K562 (cell line): ENCODE measurements at regions not wholly inside any gene's neighbourhood (a gene's known extent, or its start where the extent isn't known, plus 50 kb on each side); places are given as distances from the start of the nearest gene placed in this dataset.

Experiments
- ATAC-seq: fragments of 200-7000 bp; cut with Tn5 transposase; 3 replicates; pipeline ENCODE4 v1.9.1; 2020; ENCODE audit warnings: moderate library complexity
- BruUV-seq: library from RNA; stranded (reverse); fragments of 400-500 nt; replicated peaks from 2 replicates; lab custom pipeline; 2021; lab: Mats Ljungman, UMichigan
- CTCF ChIA-PET: fragments of 300-600 bp; formaldehyde crosslinking; extraction: SDS; loops from one replicate; lab custom pipeline; 2021; ENCODE audit warnings: low intra/inter-chr PET ratio; lab: Yijun Ruan, JAX
- POLR2A ChIA-PET: fragments of 300-600, 350-650 bp; sonication (Branson Sonifier 250); formaldehyde crosslinking; extraction: SDS; loops from one replicate; lab custom pipeline; 2021; ENCODE audit warnings: antibody characterized with exemption, inconsistent platforms; lab: Yijun Ruan, JAX
- DNase-seq, 4 experiments: peaks; one replicate each; pipeline versions ENCODE4 v3.0.0 to v3.0.0-alpha.2; 2011 to 2018; ENCODE audit warnings: low spot score in 3 of 4, mixed read lengths in 3 of 4; ENCODE audit errors: extremely low read depth in 1 of 4
- FAIRE-seq: peaks from 2 replicates; lab custom pipeline; 2011; peaks lifted over from hg19 to GRCh38; lab: Jason Lieb, UNC
- H2AFZ ChIP-seq: 2 replicates; pipeline ENCODE4 v1.6.0; 2011; ENCODE audit warnings: low read depth, low read length, control low read depth, inconsistent platforms
- H3K27ac ChIP-seq: fragments of 200-600 bp; 3 replicates; pipeline ENCODE4 v1.8.0; 2011; ENCODE audit warnings: low read depth, mild to moderate bottlenecking, control low read depth, inconsistent platforms, low read length, moderate library complexity, mixed read lengths; ENCODE audit errors: extremely low read depth
- H3K27me3 ChIP-seq, 2 experiments: fragments of 300-600 bp in 1 of 2; 2 replicates in 1 of 2; 3 replicates in 1 of 2; pipeline versions ENCODE4 v1.6.0 to v1.8.0; 2011; ENCODE audit warnings: inconsistent platforms in 2 of 2, low read length in 2 of 2, mild to moderate bottlenecking in 1 of 2, mixed read lengths in 1 of 2, moderate library complexity in 1 of 2; ENCODE audit not compliant: control insufficient read depth in 2 of 2, insufficient read depth in 2 of 2
- H3K36me3 ChIP-seq: fragments of 300-600 bp; 3 replicates; pipeline ENCODE4 v1.8.0; 2011; ENCODE audit warnings: mild to moderate bottlenecking, low read length, inconsistent platforms; ENCODE audit not compliant: control insufficient read depth, insufficient read depth
- H3K4me1 ChIP-seq, 2 experiments: fragments of 200-600 bp in 1 of 2; replicated peaks in 1 of 2; 2 replicates in 1 of 2; 3 replicates in 1 of 2; pipeline versions ENCODE4 v1.5.1 to v1.8.0; 2011; ENCODE audit warnings: inconsistent platforms in 2 of 2, low read length in 2 of 2, mild to moderate bottlenecking in 1 of 2, mixed read lengths in 1 of 2, moderate library complexity in 1 of 2; ENCODE audit not compliant: control insufficient read depth in 2 of 2, insufficient read depth in 2 of 2
- H3K4me2 ChIP-seq: 2 replicates; pipeline ENCODE4 v1.6.1; 2011; ENCODE audit warnings: low read length, control low read depth, inconsistent platforms, mixed read lengths; ENCODE audit not compliant: insufficient read depth
- H3K4me3 ChIP-seq: fragments of 200-600 bp; sonication (generic), shearing (Covaris generic); 2 replicates; pipeline ENCODE4 v1.5.1; 2016; ENCODE audit warnings: control low read depth, inconsistent platforms
- H3K79me2 ChIP-seq: fragments of 200-600 bp; 3 replicates; pipeline ENCODE4 v1.8.0; 2011; ENCODE audit warnings: low read length, inconsistent platforms; ENCODE audit not compliant: control insufficient read depth, insufficient read depth
- H3K9ac ChIP-seq, 2 experiments: 2 replicates each; pipeline versions ENCODE4 v1.6.0 to v1.6.1; 2011; ENCODE audit warnings: low read depth in 2 of 2, low read length in 2 of 2, control low read depth in 1 of 2, inconsistent platforms in 1 of 2, mild to moderate bottlenecking in 1 of 2, mixed read lengths in 1 of 2; ENCODE audit not compliant: insufficient read depth in 1 of 2
- H3K9me1 ChIP-seq: one replicate; pipeline ENCODE4 v1.6.0; 2011; ENCODE audit warnings: inconsistent platforms, mild to moderate bottlenecking, low read length, moderate library complexity; ENCODE audit not compliant: control insufficient read depth, insufficient read depth
- H3K9me3 ChIP-seq: replicated peaks from 2 replicates; pipeline ENCODE4 v1.5.1; 2011; ENCODE audit warnings: low read depth, low read length, inconsistent platforms; ENCODE audit not compliant: control insufficient read depth, insufficient read depth
- H4K20me1 ChIP-seq: replicated peaks from 2 replicates; pipeline ENCODE4 v1.6.1; 2011; ENCODE audit warnings: low read length, inconsistent platforms, mixed read lengths; ENCODE audit not compliant: control insufficient read depth, insufficient read depth
- E4F1 ChIP-seq: fragments of 250-450 bp; sonication (Bioruptor Pico); IDR thresholded peaks from 2 replicates; pipeline ENCODE4 v1.5.0; 2021; ENCODE audit warnings: mild to moderate bottlenecking, borderline replicate concordance
- ETV1 ChIP-seq: fragments of 450-650 bp; conservative IDR thresholded peaks from 2 replicates; pipeline ENCODE4 v1.6.1; 2016; ENCODE audit warnings: missing genetic modification characterization, control low read depth, low read depth, missing compliant biosample characterization
- IRF2 ChIP-seq: sonication (generic); formaldehyde crosslinking; IDR thresholded peaks from 2 replicates; pipeline ENCODE4 v1.8.1; 2022; ENCODE audit warnings: mild to moderate bottlenecking, missing genetic modification reagents
- NCOA6 ChIP-seq: fragments of 450-650 bp; IDR thresholded peaks from 2 replicates; pipeline ENCODE4 v1.6.1; 2017; ENCODE audit warnings: mild to moderate bottlenecking
- SMAD4 ChIP-seq: fragments of 250-450 bp; sonication (Bioruptor Pico); conservative IDR thresholded peaks from 2 replicates; pipeline ENCODE4 v1.8.0; 2021; ENCODE audit warnings: inconsistent platforms, mild to moderate bottlenecking, moderate library complexity
- SOX6 ChIP-seq: fragments of 450-650 bp; IDR thresholded peaks from 2 replicates; pipeline ENCODE4 v1.6.1; 2014; ENCODE audit warnings: mild to moderate bottlenecking
- SRF ChIP-seq, 2 experiments: fragments of 250-450, 450-650 bp in 1 of 2; sonication (Bioruptor Pico) in 1 of 2; sonication (generic) in 1 of 2; formaldehyde crosslinking; IDR thresholded peaks; 2 replicates each; pipeline versions ENCODE4 v1.5.0 to v1.5.1; 2020 to 2022; ENCODE audit warnings: mild to moderate bottlenecking in 1 of 2, missing genetic modification reagents in 1 of 2
- TEAD2 ChIP-seq: fragments of 450-650 bp; IDR thresholded peaks from 2 replicates; pipeline ENCODE4 v1.6.1; 2016; ENCODE audit warnings: missing genetic modification characterization, control low read depth, missing compliant biosample characterization
- ZBED1 ChIP-seq: IDR thresholded peaks from 2 replicates; pipeline ENCODE4 v1.6.1; 2014
- ZNF232 ChIP-seq: sonication (generic); formaldehyde crosslinking; IDR thresholded peaks from 2 replicates; pipeline ENCODE4 v1.8.0; 2022; ENCODE audit warnings: mild to moderate bottlenecking, missing genetic modification reagents
- ZNF407 ChIP-seq: fragments of 450-650 bp; IDR thresholded peaks from 2 replicates; pipeline ENCODE4 v1.6.1; 2016; ENCODE audit warnings: low read depth
- WGBS: fragments of 100-300 bp; shearing (Covaris generic); methylation state at CpG from one replicate; pipeline ENCODE4 v1.1.6; 2016; ENCODE audit warnings: low coverage, mixed read lengths; ENCODE audit not compliant: insufficient coverage; ENCODE audit errors: missing lambda C conversion rate; 5-methylcytosine and 5-hydroxymethylcytosine counted together
- in situ Hi-C: fragments of 300-500 bp; cut with MboI; formaldehyde crosslinking; loops from 4 replicates; pipeline ENCODE4 v1.15.0; 2018; ENCODE audit warnings: inconsistent platforms, mixed read lengths
- intact Hi-C: fragments of 100-400 bp; cut with micrococcal nuclease; formaldehyde crosslinking; loops from 2 replicates; pipeline ENCODE4 v1.14.2; 2022

- ATAC-seq = no peak
- no peaks in the 10 kb centered on the region; the same call in 1 of the 2 replicates for H4K20me1 ChIP-seq
- no peak overlapping the region for H3K27ac ChIP-seq
- ChIA-PET CTCF (no interaction called here), POLR2A (no interaction called here)
- H3K9me3 ChIP-seq = no peaks in the 10 kb centered on the region
- peaks cover 0 to 5% of the 10 kb centered on the region in 2 experiments; a peak in 2 of 5 replicates for H3K4me1 ChIP-seq
- H2AFZ ChIP-seq = no peak overlapping the region
- BruUV-seq = no TSS peak
- no peaks in the 10 kb centered on the region for H3K36me3 ChIP-seq
- intact Hi-C loops (no loop called here), in situ Hi-C loops (no loop called here)
- no peak overlapping the region for H3K9ac ChIP-seq
- no peaks in the 10 kb centered on the region for H3K9me1 ChIP-seq
- no peak for FAIRE-seq
- WGBS = 1% methylated on average over 22 of the region's 25 CpGs
- H3K27me3 ChIP-seq = peaks cover 13 to 70% of the 10 kb centered on the region in 2 experiments; a peak in 4 of 5 replicates
- no peak for DNase-seq
- H3K79me2 ChIP-seq = no peaks in the 10 kb centered on the region
- no peak overlapping the region for H3K4me2 ChIP-seq
- H3K4me3 ChIP-seq = no peak overlapping the region
- TF ChIP-seq ZBED1 (no peak), TEAD2 (tag) (no peak), IRF2 (CRISPR knock-in tag) (no peak), SMAD4 (CRISPR knock-in tag) (no peak), ETV1 (no peak), E4F1 (CRISPR knock-in tag) (no peak), ZNF407 (no peak), ZNF232 (CRISPR knock-in tag) (no peak), SOX6 (no peak), NCOA6 (no peak), SRF (CRISPR knock-in tag; IDR thresholded peaks at IDR 0.05) (no peak)
These were observed 134.8 kb downstream of the FOXL1 start for GRCh38 chr16:86713021-86713631.
